DOHH2 (cell line): ENCODE measurements at regions not wholly inside any gene's neighbourhood (a gene's known extent, or its start where the extent isn't known, plus 50 kb on each side); places are given as distances from the start of the nearest gene placed in this dataset.

ENCODE experiments used
- EZH2phosphoT487 ChIP-seq: fragments of 200-600 bp; sonication (generic); IDR thresholded peaks from 2 replicates; pipeline ENCODE4 v1.6.1; 2017; ENCODE audit warnings: borderline replicate concordance, mild to moderate bottlenecking, antibody characterized with exemption, low read length, moderate library complexity, mixed read lengths
- TF ChIP-seq, protein P1 (sequence below): fragments of 200-600 bp; sonication (generic); IDR thresholded peaks from one replicate; pipeline ENCODE4 v1.5.1; 2014; ENCODE audit warnings: antibody characterized with exemption, mild to moderate bottlenecking, low read depth, low read length; ENCODE audit not compliant: poor library complexity, severe bottlenecking

DNA sequence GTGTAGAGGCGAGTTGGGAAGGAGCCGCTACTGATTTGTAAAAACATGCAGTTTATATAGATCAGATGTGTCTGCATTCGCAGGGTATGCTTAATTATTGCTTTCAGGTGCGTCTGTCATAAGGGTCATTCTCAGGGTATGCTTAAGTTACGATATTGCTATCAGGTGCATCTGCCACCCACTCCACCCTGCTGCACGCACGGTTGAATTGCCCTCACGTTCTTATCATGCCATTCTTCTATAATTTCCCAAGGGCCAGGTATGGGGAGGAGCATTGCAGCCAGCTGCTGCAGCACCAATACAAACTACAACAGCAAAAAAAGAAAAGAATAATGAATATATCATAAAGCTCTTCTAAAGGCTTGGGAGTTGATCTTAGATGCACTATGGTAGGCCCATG, 230.0 kb downstream of the KBTBD8 start:
- TF ChIP-seq, protein P1, sequence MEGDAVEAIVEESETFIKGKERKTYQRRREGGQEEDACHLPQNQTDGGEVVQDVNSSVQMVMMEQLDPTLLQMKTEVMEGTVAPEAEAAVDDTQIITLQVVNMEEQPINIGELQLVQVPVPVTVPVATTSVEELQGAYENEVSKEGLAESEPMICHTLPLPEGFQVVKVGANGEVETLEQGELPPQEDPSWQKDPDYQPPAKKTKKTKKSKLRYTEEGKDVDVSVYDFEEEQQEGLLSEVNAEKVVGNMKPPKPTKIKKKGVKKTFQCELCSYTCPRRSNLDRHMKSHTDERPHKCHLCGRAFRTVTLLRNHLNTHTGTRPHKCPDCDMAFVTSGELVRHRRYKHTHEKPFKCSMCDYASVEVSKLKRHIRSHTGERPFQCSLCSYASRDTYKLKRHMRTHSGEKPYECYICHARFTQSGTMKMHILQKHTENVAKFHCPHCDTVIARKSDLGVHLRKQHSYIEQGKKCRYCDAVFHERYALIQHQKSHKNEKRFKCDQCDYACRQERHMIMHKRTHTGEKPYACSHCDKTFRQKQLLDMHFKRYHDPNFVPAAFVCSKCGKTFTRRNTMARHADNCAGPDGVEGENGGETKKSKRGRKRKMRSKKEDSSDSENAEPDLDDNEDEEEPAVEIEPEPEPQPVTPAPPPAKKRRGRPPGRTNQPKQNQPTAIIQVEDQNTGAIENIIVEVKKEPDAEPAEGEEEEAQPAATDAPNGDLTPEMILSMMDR, result no peak
- no peak for TF ChIP-seq EZH2phosphoT487
